ENCODE measurements at regions not wholly inside any gene's neighbourhood (a gene's known extent, or its start where the extent isn't known, plus 50 kb on each side); places are given as distances from the start of the nearest gene placed in this dataset.

GRCh38 chr20:2244523-2244922, 51.3 kb upstream of the TGM3 start:
- peak overlapping the region; percentile 61 for H3K4me2 ChIP-seq

GRCh38 chr20:2244993-2245392, 50.8 kb upstream of the TGM3 start:
- Mint-ChIP-seq H3K4me3 (peak overlapping the region; percentile 63), H3K27ac (peak overlapping the region; percentile 95), H3K9me3 (no peaks in the 10 kb centered on the region), H3K36me3 (no peaks in the 10 kb centered on the region), H3K4me1 (peaks cover 44% of the 10 kb centered on the region), H3K27me3 (ENCODE audit: insufficient read depth, low read depth) (peaks cover 9% of the 10 kb centered on the region)
- H3F3A ChIP-seq (ENCODE audit: low read depth): peaks cover 22% of the 10 kb centered on the region
- H4K20me1 ChIP-seq (ENCODE audit: low read depth): peaks cover 9% of the 10 kb centered on the region
- no peak overlapping the region for H3K27ac ChIP-seq
- peak overlapping the region; percentile 18 for H2AFZ ChIP-seq (replicated peaks)
- peak; percentile 41 for DNase-seq (ENCODE audit: low spot score)
- TF ChIP-seq EZH2 (IDR thresholded peaks at IDR 0.05): no peak
- TF ChIP-seq CTCF (IDR thresholded peaks at IDR 0.05): no peak
- TF ChIP-seq EZH2phosphoT487 (IDR thresholded peaks at IDR 0.05): no peak
- H3K9ac ChIP-seq: no peak overlapping the region
- no peaks in the 10 kb centered on the region for H3K27me3 ChIP-seq
- no peaks in the 10 kb centered on the region for H3K36me3 ChIP-seq
- H3K4me2 ChIP-seq: peak overlapping the region; percentile 61
- no peaks in the 10 kb centered on the region for H3K79me2 ChIP-seq (ENCODE audit: low read depth)
- peaks cover 24% of the 10 kb centered on the region for H3K4me1 ChIP-seq
- no peaks in the 10 kb centered on the region for H3K9me3 ChIP-seq (ENCODE audit: low read depth)
- no peak overlapping the region for H3K4me3 ChIP-seq

More at GRCh38 chr20:2244523-2244922, 51.3 kb upstream of the TGM3 start:
- H3K36me3 ChIP-seq: no peaks in the 10 kb centered on the region
- H3K27ac Mint-ChIP-seq: no peak overlapping the region
- peaks cover 9% of the 10 kb centered on the region for H3K27me3 Mint-ChIP-seq (ENCODE audit: insufficient read depth, low read depth)
- no peak overlapping the region for H3K4me3 ChIP-seq
- H3K79me2 ChIP-seq (ENCODE audit: low read depth): no peaks in the 10 kb centered on the region
- peak overlapping the region; percentile 63 for H3K4me3 Mint-ChIP-seq
- peaks cover 22% of the 10 kb centered on the region for H3F3A ChIP-seq (ENCODE audit: low read depth)
- no peak overlapping the region for H2AFZ ChIP-seq (replicated peaks)
- no peaks in the 10 kb centered on the region for H3K27me3 ChIP-seq
- TF ChIP-seq EZH2phosphoT487 (IDR thresholded peaks at IDR 0.05) (no peak), CTCF (IDR thresholded peaks at IDR 0.05) (no peak), EZH2 (IDR thresholded peaks at IDR 0.05) (no peak)
- H3K36me3 Mint-ChIP-seq: no peaks in the 10 kb centered on the region
- H3K4me1 ChIP-seq: peaks cover 24% of the 10 kb centered on the region
- H3K4me1 Mint-ChIP-seq: peaks cover 44% of the 10 kb centered on the region
- H3K9me3 Mint-ChIP-seq: no peaks in the 10 kb centered on the region
- H3K9me3 ChIP-seq (ENCODE audit: low read depth): no peaks in the 10 kb centered on the region
- H3K9ac ChIP-seq: no peak overlapping the region
- no peak for DNase-seq (ENCODE audit: low spot score)
- no peak overlapping the region for H3K27ac ChIP-seq
- peaks cover 9% of the 10 kb centered on the region for H4K20me1 ChIP-seq (ENCODE audit: low read depth)

GRCh38 chr20:2245637-2246036, 50.2 kb upstream of the TGM3 start:
- no peaks in the 10 kb centered on the region for H3K36me3 Mint-ChIP-seq
- H3K4me1 Mint-ChIP-seq: peaks cover 44% of the 10 kb centered on the region
- peaks cover 22% of the 10 kb centered on the region for H3F3A ChIP-seq (ENCODE audit: low read depth)
- no peak overlapping the region for H3K9ac ChIP-seq
- no peaks in the 10 kb centered on the region for H3K27me3 ChIP-seq
- peak; percentile 5 for DNase-seq (ENCODE audit: low spot score)
- no peak overlapping the region for H3K27ac ChIP-seq
- no peaks in the 10 kb centered on the region for H3K9me3 Mint-ChIP-seq
- TF ChIP-seq EZH2phosphoT487 (IDR thresholded peaks at IDR 0.05): no peak
- no peak for TF ChIP-seq EZH2 (IDR thresholded peaks at IDR 0.05)
- no peak for TF ChIP-seq CTCF (IDR thresholded peaks at IDR 0.05)
- H3K79me2 ChIP-seq (ENCODE audit: low read depth): no peaks in the 10 kb centered on the region
- H3K4me1 ChIP-seq: peaks cover 24% of the 10 kb centered on the region
- H3K4me2 ChIP-seq: peak overlapping the region; percentile 61
- peaks cover 9% of the 10 kb centered on the region for H3K27me3 Mint-ChIP-seq (ENCODE audit: insufficient read depth, low read depth)
- H2AFZ ChIP-seq (replicated peaks): no peak overlapping the region
- H3K9me3 ChIP-seq (ENCODE audit: low read depth): no peaks in the 10 kb centered on the region
- peak overlapping the region; percentile 95 for H3K27ac Mint-ChIP-seq
- H3K4me3 ChIP-seq: no peak overlapping the region
- H3K36me3 ChIP-seq: no peaks in the 10 kb centered on the region
- peaks cover 9% of the 10 kb centered on the region for H4K20me1 ChIP-seq (ENCODE audit: low read depth)
- peak overlapping the region; percentile 80 for H3K4me3 Mint-ChIP-seq

Data from neural progenitor cell (in vitro differentiated cells).